ENCODE measurements at regions not wholly inside any gene's neighbourhood (a gene's known extent, or its start where the extent isn't known, plus 50 kb on each side); places are given as distances from the start of the nearest gene placed in this dataset.

DNA sequence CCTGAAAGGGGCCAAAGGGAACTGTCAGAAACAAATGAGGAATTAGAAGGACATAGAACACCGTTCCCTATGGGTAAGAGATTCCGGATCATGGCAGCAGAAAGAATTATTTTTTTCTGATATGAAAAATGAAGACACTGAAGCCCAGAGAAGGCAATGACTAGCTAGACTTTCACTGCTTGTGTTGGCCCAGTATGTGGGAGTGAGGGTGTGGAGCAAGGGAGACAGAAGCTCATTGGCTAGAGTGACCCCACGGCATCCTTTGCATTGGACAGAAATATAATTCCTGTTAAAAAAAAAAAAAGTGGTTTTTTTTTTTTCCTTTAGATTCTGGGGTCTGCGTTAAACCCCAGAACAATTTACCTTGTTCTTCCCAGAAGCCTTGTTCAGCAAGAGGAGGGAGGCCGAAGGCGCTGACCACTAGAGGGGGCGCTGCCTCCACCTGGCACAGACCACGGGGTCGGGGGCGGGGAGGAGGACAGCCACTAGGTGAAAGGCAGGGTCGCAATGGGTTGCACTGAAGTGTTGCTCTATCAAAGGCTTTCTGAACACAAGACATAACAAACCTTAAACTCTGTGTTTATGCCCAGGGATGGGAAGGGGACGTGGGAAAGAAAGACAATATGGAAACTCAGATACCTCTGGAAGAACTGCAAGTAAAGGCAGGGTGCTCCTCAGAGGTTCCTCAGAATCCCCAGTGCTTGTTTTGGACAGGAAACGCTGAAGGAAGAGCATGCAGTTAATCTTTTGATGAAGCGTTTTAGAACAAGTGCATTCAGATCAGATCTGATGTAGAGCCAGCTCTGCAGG is 156.8 kb downstream of the KCNA5 start:
- H3F3A ChIP-seq (ENCODE audit: insufficient read depth, low read length, poor library complexity, severe bottlenecking) = no peaks in the 10 kb centered on the region
- H4K20me1 ChIP-seq (ENCODE audit: insufficient read depth) = no peaks in the 10 kb centered on the region
- TF ChIP-seq POLR2AphosphoS5 (IDR thresholded peaks at IDR 0.05) (no peak), EP300 (conservative IDR thresholded peaks at IDR 0.05; ENCODE audit: poor library complexity, severe bottlenecking) (no peak), SMC3 (conservative IDR thresholded peaks at IDR 0.05; ENCODE audit: poor library complexity) (no peak), MXI1 (conservative IDR thresholded peaks at IDR 0.05; ENCODE audit: poor library complexity, severe bottlenecking) (no peak), EZH2 (IDR thresholded peaks at IDR 0.05; ENCODE audit: borderline replicate concordance, insufficient read depth, low read length, poor library complexity, severe bottlenecking) (no peak), TAF1 (IDR thresholded peaks at IDR 0.05; ENCODE audit: low read depth) (no peak), RAD21 (conservative IDR thresholded peaks at IDR 0.05) (peak; percentile 13)
- TF ChIP-seq, protein P1, sequence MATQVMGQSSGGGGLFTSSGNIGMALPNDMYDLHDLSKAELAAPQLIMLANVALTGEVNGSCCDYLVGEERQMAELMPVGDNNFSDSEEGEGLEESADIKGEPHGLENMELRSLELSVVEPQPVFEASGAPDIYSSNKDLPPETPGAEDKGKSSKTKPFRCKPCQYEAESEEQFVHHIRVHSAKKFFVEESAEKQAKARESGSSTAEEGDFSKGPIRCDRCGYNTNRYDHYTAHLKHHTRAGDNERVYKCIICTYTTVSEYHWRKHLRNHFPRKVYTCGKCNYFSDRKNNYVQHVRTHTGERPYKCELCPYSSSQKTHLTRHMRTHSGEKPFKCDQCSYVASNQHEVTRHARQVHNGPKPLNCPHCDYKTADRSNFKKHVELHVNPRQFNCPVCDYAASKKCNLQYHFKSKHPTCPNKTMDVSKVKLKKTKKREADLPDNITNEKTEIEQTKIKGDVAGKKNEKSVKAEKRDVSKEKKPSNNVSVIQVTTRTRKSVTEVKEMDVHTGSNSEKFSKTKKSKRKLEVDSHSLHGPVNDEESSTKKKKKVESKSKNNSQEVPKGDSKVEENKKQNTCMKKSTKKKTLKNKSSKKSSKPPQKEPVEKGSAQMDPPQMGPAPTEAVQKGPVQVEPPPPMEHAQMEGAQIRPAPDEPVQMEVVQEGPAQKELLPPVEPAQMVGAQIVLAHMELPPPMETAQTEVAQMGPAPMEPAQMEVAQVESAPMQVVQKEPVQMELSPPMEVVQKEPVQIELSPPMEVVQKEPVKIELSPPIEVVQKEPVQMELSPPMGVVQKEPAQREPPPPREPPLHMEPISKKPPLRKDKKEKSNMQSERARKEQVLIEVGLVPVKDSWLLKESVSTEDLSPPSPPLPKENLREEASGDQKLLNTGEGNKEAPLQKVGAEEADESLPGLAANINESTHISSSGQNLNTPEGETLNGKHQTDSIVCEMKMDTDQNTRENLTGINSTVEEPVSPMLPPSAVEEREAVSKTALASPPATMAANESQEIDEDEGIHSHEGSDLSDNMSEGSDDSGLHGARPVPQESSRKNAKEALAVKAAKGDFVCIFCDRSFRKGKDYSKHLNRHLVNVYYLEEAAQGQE (IDR thresholded peaks at IDR 0.05; ENCODE audit: borderline replicate concordance) = no peak
- TF ChIP-seq, protein P2, sequence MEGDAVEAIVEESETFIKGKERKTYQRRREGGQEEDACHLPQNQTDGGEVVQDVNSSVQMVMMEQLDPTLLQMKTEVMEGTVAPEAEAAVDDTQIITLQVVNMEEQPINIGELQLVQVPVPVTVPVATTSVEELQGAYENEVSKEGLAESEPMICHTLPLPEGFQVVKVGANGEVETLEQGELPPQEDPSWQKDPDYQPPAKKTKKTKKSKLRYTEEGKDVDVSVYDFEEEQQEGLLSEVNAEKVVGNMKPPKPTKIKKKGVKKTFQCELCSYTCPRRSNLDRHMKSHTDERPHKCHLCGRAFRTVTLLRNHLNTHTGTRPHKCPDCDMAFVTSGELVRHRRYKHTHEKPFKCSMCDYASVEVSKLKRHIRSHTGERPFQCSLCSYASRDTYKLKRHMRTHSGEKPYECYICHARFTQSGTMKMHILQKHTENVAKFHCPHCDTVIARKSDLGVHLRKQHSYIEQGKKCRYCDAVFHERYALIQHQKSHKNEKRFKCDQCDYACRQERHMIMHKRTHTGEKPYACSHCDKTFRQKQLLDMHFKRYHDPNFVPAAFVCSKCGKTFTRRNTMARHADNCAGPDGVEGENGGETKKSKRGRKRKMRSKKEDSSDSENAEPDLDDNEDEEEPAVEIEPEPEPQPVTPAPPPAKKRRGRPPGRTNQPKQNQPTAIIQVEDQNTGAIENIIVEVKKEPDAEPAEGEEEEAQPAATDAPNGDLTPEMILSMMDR (IDR thresholded peaks at IDR 0.05; ENCODE audit: poor library complexity, severe bottlenecking) = peak; percentile 27
- no peak overlapping the region for H3K27ac ChIP-seq (ENCODE audit: low read length)
- no peak overlapping the region for H3K4me2 ChIP-seq (ENCODE audit: low read length)
- H2AFZ ChIP-seq (ENCODE audit: low read depth, low read length) = no peak overlapping the region
- no peak overlapping the region for H3K4me3 ChIP-seq (ENCODE audit: low read length)
- H3K27me3 ChIP-seq (ENCODE audit: insufficient read depth, low read depth, low read length) = no peaks in the 10 kb centered on the region
- H3K36me3 ChIP-seq (ENCODE audit: insufficient read depth, low read length) = no peaks in the 10 kb centered on the region
- no peaks in the 10 kb centered on the region for H3K79me2 ChIP-seq (replicated peaks; ENCODE audit: insufficient read depth, low read length)
- no peaks in the 10 kb centered on the region for H3K9me2 ChIP-seq (ENCODE audit: insufficient read depth, low read length)
- no peaks in the 10 kb centered on the region for H3K9me3 ChIP-seq (ENCODE audit: low read length)
- no peak overlapping the region for H3K9ac ChIP-seq (ENCODE audit: low read length)

DNA sequence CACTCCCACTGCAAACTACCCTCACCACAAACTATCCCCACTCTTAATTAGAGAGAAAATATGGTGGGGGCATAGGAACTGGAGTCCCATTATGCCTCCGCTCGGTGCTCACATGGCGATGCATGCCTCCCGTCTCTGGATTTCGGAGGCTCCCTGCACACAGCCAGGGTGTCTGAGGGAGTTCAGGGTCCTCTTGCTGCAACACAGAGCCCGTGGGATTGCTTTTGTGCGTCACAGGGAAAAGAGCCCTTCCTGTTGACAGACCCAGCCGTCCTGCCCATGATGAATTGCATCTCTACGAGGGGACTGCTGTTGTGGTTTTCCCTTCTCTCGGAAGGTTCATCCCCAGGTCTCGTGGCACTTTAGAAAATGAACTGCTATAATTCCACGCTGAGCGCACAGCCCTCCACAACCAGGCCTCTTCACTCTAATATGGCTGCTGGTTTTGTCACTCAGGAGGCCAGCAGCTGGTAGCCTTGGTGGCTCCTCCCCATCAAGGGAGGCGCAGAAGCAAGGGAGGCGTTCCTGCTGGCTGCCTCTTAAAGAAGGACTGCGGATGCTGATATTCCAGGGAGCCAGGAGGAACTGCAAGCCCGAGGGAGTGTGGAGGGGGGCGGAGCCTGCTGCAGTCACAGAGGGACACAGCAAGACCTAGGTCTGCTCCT is 158.0 kb downstream of the KCNA5 start:
- no peak overlapping the region for H3K9ac ChIP-seq (ENCODE audit: low read length)
- no peaks in the 10 kb centered on the region for H3K79me2 ChIP-seq (replicated peaks; ENCODE audit: insufficient read depth, low read length)
- no peaks in the 10 kb centered on the region for H3F3A ChIP-seq (ENCODE audit: insufficient read depth, low read length, poor library complexity, severe bottlenecking)
- no peaks in the 10 kb centered on the region for H4K20me1 ChIP-seq (ENCODE audit: insufficient read depth)
- H3K9me2 ChIP-seq (ENCODE audit: insufficient read depth, low read length) = no peaks in the 10 kb centered on the region
- no peak for TF ChIP-seq TAF1 (IDR thresholded peaks at IDR 0.05; ENCODE audit: low read depth)
- TF ChIP-seq RAD21 (conservative IDR thresholded peaks at IDR 0.05) = no peak
- TF ChIP-seq SMC3 (conservative IDR thresholded peaks at IDR 0.05; ENCODE audit: poor library complexity) = no peak
- TF ChIP-seq, protein P2 (IDR thresholded peaks at IDR 0.05; ENCODE audit: poor library complexity, severe bottlenecking) = no peak
- no peak for TF ChIP-seq EZH2 (IDR thresholded peaks at IDR 0.05; ENCODE audit: borderline replicate concordance, insufficient read depth, low read length, poor library complexity, severe bottlenecking)
- TF ChIP-seq POLR2AphosphoS5 (IDR thresholded peaks at IDR 0.05) = no peak
- TF ChIP-seq, protein P1 (IDR thresholded peaks at IDR 0.05; ENCODE audit: borderline replicate concordance) = no peak
- no peak for TF ChIP-seq MXI1 (conservative IDR thresholded peaks at IDR 0.05; ENCODE audit: poor library complexity, severe bottlenecking)
- TF ChIP-seq EP300 (conservative IDR thresholded peaks at IDR 0.05; ENCODE audit: poor library complexity, severe bottlenecking) = no peak
- H2AFZ ChIP-seq (ENCODE audit: low read depth, low read length) = no peak overlapping the region
- H3K36me3 ChIP-seq (ENCODE audit: insufficient read depth, low read length) = no peaks in the 10 kb centered on the region
- no peak overlapping the region for H3K27ac ChIP-seq (ENCODE audit: low read length)
- no peaks in the 10 kb centered on the region for H3K9me3 ChIP-seq (ENCODE audit: low read length)
- no peak overlapping the region for H3K4me3 ChIP-seq (ENCODE audit: low read length)
- H3K27me3 ChIP-seq (ENCODE audit: insufficient read depth, low read depth, low read length) = no peaks in the 10 kb centered on the region
- H3K4me2 ChIP-seq (ENCODE audit: low read length) = no peak overlapping the region
